H9 (cell line): ENCODE measurements at regions not wholly inside any gene's neighbourhood (a gene's known extent, or its start where the extent isn't known, plus 50 kb on each side); places are given as distances from the start of the nearest gene placed in this dataset.

Experiments
- DNase-seq: peaks from one replicate; pipeline ENCODE4 v3.0.0-alpha.2; 2017
- H2AFZ ChIP-seq: one replicate; pipeline ENCODE4 v1.6.1; 2013; ENCODE audit warnings: mild to moderate bottlenecking, low read length, control low read depth, moderate library complexity
- H2AK5ac ChIP-seq: 2 replicates; pipeline ENCODE4 v1.6.1; 2013; ENCODE audit warnings: low read length, control low read depth, mixed read lengths; ENCODE audit not compliant: insufficient read length
- H2BK120ac ChIP-seq: one replicate; pipeline ENCODE4 v1.6.1; 2013; ENCODE audit warnings: low read depth, mild to moderate bottlenecking, low read length, control low read depth, inconsistent platforms; ENCODE audit not compliant: poor library complexity, severe bottlenecking
- H2BK12ac ChIP-seq: 2 replicates; pipeline ENCODE4 v1.6.1; 2013; ENCODE audit warnings: low read length, control low read depth, mixed read lengths, low read depth; ENCODE audit not compliant: insufficient read length
- H2BK15ac ChIP-seq: 2 replicates; pipeline ENCODE4 v1.6.1; 2013; ENCODE audit warnings: low read depth, low read length, control low read depth
- H2BK20ac ChIP-seq: one replicate; pipeline ENCODE4 v1.6.1; 2013; ENCODE audit warnings: low read depth, mild to moderate bottlenecking, low read length, control low read depth, inconsistent platforms; ENCODE audit not compliant: poor library complexity, severe bottlenecking
- H2BK5ac ChIP-seq: 2 replicates; pipeline ENCODE4 v1.6.1; 2013; ENCODE audit warnings: low read length, control low read depth, mixed read lengths; ENCODE audit not compliant: insufficient read length
- H3K14ac ChIP-seq: 2 replicates; pipeline ENCODE4 v1.6.1; 2013; ENCODE audit warnings: low read length, control low read depth; ENCODE audit not compliant: insufficient read depth
- H3K18ac ChIP-seq: 2 replicates; pipeline ENCODE4 v1.6.1; 2013; ENCODE audit warnings: low read depth, mild to moderate bottlenecking, mixed read lengths, low read length, control low read depth; ENCODE audit not compliant: insufficient read length
- H3K23ac ChIP-seq: 2 replicates; pipeline ENCODE4 v1.6.1; 2013; ENCODE audit warnings: low read length, control low read depth, mixed read lengths, low read depth; ENCODE audit not compliant: insufficient read length
- H3K23me2 ChIP-seq: 2 replicates; pipeline ENCODE4 v1.6.1; 2013; ENCODE audit warnings: low read depth, mild to moderate bottlenecking, mixed read lengths, low read length, control low read depth; ENCODE audit not compliant: insufficient read length, poor library complexity, severe bottlenecking
- H3K27ac ChIP-seq: 2 replicates; pipeline ENCODE4 v1.5.1; 2013; ENCODE audit warnings: low read length, control low read depth, mixed read lengths, low read depth; ENCODE audit not compliant: insufficient read length
- H3K27me3 ChIP-seq: 2 replicates; pipeline ENCODE4 v1.6.1; 2013; ENCODE audit warnings: low read length, control low read depth, inconsistent platforms; ENCODE audit not compliant: insufficient read depth
- H3K4ac ChIP-seq: 2 replicates; pipeline ENCODE4 v1.6.1; 2013; ENCODE audit warnings: low read depth, mild to moderate bottlenecking, control low read depth, inconsistent platforms, low read length, moderate library complexity
- H3K4me1 ChIP-seq: 2 replicates; pipeline ENCODE4 v1.6.1; 2013; ENCODE audit warnings: low read length, control low read depth, inconsistent platforms; ENCODE audit not compliant: insufficient read depth
- H3K4me2 ChIP-seq: 2 replicates; pipeline ENCODE4 v1.6.1; 2013; ENCODE audit warnings: low read length, control low read depth, mixed read lengths; ENCODE audit not compliant: insufficient read length, insufficient read depth
- H3K56ac ChIP-seq: 2 replicates; pipeline ENCODE4 v1.6.1; 2013; ENCODE audit warnings: low read depth, mild to moderate bottlenecking, mixed read lengths, low read length, control low read depth; ENCODE audit not compliant: insufficient read length
- H3K79me1 ChIP-seq: 2 replicates; pipeline ENCODE4 v1.6.1; 2013; ENCODE audit warnings: low read depth, mild to moderate bottlenecking, moderate library complexity, low read length, control low read depth, inconsistent platforms; ENCODE audit not compliant: insufficient read depth, poor library complexity, severe bottlenecking
- H3K79me2 ChIP-seq: 2 replicates; pipeline ENCODE4 v1.6.1; 2013; ENCODE audit warnings: low read length, control low read depth, inconsistent platforms; ENCODE audit not compliant: insufficient read depth
- H3K9ac ChIP-seq: 2 replicates; pipeline ENCODE4 v1.6.1; 2013; ENCODE audit warnings: low read length, control low read depth, mixed read lengths; ENCODE audit not compliant: insufficient read length; ENCODE audit errors: extremely low read depth
- H3K9me3 ChIP-seq: one replicate; pipeline ENCODE4 v1.6.1; 2013; ENCODE audit warnings: low read depth, low read length, inconsistent platforms; ENCODE audit not compliant: control insufficient read depth
- H3T11ph ChIP-seq: one replicate; pipeline ENCODE4 v1.6.1; 2013; ENCODE audit warnings: mild to moderate bottlenecking, low read length, control low read depth, inconsistent platforms
- H4K20me1 ChIP-seq: one replicate; pipeline ENCODE4 v1.6.1; 2013; ENCODE audit not compliant: control insufficient read depth, insufficient read length, insufficient read depth
- H4K5ac ChIP-seq: 2 replicates; pipeline ENCODE4 v1.6.1; 2013; ENCODE audit warnings: low read depth, mild to moderate bottlenecking, mixed read lengths, low read length, control low read depth; ENCODE audit not compliant: insufficient read length
- H4K8ac ChIP-seq: replicated peaks from 2 replicates; pipeline ENCODE4 v1.6.1; 2013; ENCODE audit warnings: low read length, control low read depth, mixed read lengths, low read depth; ENCODE audit not compliant: insufficient read length
- H4K91ac ChIP-seq: 2 replicates; pipeline ENCODE4 v1.6.1; 2013; ENCODE audit warnings: low read depth, mild to moderate bottlenecking, moderate library complexity, mixed read lengths, low read length, control low read depth; ENCODE audit not compliant: insufficient read length
- H3K27ac Mint-ChIP-seq, 3 experiments: 2 replicates in 2 of 3; 3 replicates in 1 of 3; pipeline ENCODE4 v1.8.0; 2020 to 2021; ENCODE audit warnings: mixed read lengths in 3 of 3, mild to moderate bottlenecking in 1 of 3, moderate library complexity in 1 of 3
- H3K27me3 Mint-ChIP-seq: 2 replicates; pipeline ENCODE4 v1.8.0; 2021; ENCODE audit warnings: low read depth, mild to moderate bottlenecking, moderate library complexity, mixed read lengths
- H3K36me3 Mint-ChIP-seq, 3 experiments: 2 replicates in 2 of 3; 3 replicates in 1 of 3; pipeline ENCODE4 v1.8.0; 2020 to 2021; ENCODE audit warnings: low read depth in 3 of 3, mixed read lengths in 3 of 3; ENCODE audit not compliant: insufficient read depth in 1 of 3
- H3K4me1 Mint-ChIP-seq, 2 experiments: 2 replicates each; pipeline ENCODE4 v1.8.0; 2020; ENCODE audit warnings: mixed read lengths in 2 of 2
- H3K4me3 Mint-ChIP-seq, 2 experiments: 2 replicates in 1 of 2; 3 replicates in 1 of 2; pipeline ENCODE4 v1.8.0; 2020 to 2021; ENCODE audit warnings: mild to moderate bottlenecking in 2 of 2, mixed read lengths in 2 of 2, moderate library complexity in 1 of 2
- H3K9me3 Mint-ChIP-seq, 2 experiments: 2 replicates in 1 of 2; 3 replicates in 1 of 2; pipeline ENCODE4 v1.8.0; 2020; ENCODE audit warnings: mild to moderate bottlenecking in 2 of 2, mixed read lengths in 2 of 2, moderate library complexity in 1 of 2
- WGBS: extraction: QIAGEN DNeasy Blood & Tissue Kit; methylation state at CpG from one replicate; pipeline ENCODE4 v1.1.7; 2013; ENCODE audit warnings: missing lambda C conversion rate, low lambda C conversion rate, mixed read lengths; ENCODE audit not compliant: insufficient read length; ENCODE audit errors: extremely low coverage; 5-methylcytosine and 5-hydroxymethylcytosine counted together
- TF ChIP-seq, protein P1 (sequence below): fragments of 200-600 bp; sonication (generic); conservative IDR thresholded peaks from 3 replicates; pipeline ENCODE4 v1.8.0; 2021; ENCODE audit warnings: antibody characterized with exemption, mild to moderate bottlenecking

DNA sequence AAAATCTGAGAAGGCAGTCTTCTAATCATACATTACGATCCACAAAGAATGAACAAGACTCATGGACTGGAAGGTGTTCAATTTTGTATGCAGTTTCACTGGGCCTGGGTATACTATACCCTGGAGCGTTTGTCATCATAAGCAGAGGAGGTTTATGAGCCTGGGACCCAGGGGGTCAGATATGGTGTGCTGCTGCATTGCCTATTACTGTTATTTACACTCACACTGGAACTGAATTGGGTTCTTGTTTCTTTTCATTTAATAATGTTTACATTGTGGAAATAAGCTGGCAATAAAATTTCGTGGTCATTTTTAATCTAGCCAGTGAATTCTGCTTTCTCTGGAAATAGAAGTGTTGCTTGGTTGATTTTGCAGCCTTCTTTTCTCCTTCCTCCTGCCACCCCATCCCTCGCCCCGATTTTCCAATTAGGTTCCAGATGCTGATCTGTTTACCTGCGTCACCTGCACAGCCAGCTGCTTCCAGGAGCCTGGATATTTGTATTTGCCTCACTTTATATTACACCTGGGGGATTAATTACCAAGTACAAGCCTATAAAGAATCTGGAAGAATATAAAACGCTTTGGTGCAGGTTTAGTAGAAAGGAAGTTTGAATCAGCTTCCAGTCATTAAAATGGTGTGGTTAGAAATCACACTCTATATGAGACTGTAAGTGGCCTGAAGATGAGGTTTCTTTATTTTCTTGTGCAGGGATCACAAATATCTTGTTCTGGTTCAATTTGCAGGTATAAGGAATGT, 234.4 kb downstream of the SOCS6 start:
- Mint-ChIP-seq H3K36me3 (no peaks in the 10 kb centered on the region), H3K4me1 (0 out of 4 replicates have a peak, but pooled peaks cover 0 to 2% of the 10 kb centered on the region in 2 experiments), H3K4me3 (no peak overlapping the region), H3K27me3 (no peaks in the 10 kb centered on the region; the same call in 1 of the 2 replicates), H3K9me3 (no peaks in the 10 kb centered on the region; a peak in 1 of 5 replicates), H3K27ac (no peak overlapping the region)
- H2BK15ac ChIP-seq: no peak overlapping the region
- H3K27me3 ChIP-seq: no peaks in the 10 kb centered on the region
- no peaks in the 10 kb centered on the region for H4K20me1 ChIP-seq
- H4K8ac ChIP-seq: no peak overlapping the region
- DNase-seq: no peak
- H3K4ac ChIP-seq: no peak overlapping the region
- H3K4me1 ChIP-seq: no peaks in the 10 kb centered on the region
- H4K91ac ChIP-seq: no peak overlapping the region
- H3K9ac ChIP-seq: no peak overlapping the region
- no peak overlapping the region for H3K4me2 ChIP-seq
- H3K79me2 ChIP-seq: no peaks in the 10 kb centered on the region
- no peak overlapping the region for H2BK5ac ChIP-seq
- no CpG with 5 or more reads among the region's 7 CpGs for WGBS
- no peak overlapping the region for H2BK20ac ChIP-seq
- no peak overlapping the region for H2AFZ ChIP-seq
- no peak overlapping the region for H4K5ac ChIP-seq
- H3T11ph ChIP-seq: no peak overlapping the region
- H3K9me3 ChIP-seq: no peaks in the 10 kb centered on the region
- H2AK5ac ChIP-seq: no peak overlapping the region
- no peak overlapping the region for H2BK120ac ChIP-seq
- H3K23ac ChIP-seq: no peak overlapping the region
- H3K18ac ChIP-seq: no peak overlapping the region
- TF ChIP-seq, protein P1, sequence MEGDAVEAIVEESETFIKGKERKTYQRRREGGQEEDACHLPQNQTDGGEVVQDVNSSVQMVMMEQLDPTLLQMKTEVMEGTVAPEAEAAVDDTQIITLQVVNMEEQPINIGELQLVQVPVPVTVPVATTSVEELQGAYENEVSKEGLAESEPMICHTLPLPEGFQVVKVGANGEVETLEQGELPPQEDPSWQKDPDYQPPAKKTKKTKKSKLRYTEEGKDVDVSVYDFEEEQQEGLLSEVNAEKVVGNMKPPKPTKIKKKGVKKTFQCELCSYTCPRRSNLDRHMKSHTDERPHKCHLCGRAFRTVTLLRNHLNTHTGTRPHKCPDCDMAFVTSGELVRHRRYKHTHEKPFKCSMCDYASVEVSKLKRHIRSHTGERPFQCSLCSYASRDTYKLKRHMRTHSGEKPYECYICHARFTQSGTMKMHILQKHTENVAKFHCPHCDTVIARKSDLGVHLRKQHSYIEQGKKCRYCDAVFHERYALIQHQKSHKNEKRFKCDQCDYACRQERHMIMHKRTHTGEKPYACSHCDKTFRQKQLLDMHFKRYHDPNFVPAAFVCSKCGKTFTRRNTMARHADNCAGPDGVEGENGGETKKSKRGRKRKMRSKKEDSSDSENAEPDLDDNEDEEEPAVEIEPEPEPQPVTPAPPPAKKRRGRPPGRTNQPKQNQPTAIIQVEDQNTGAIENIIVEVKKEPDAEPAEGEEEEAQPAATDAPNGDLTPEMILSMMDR: no peak
- H3K23me2 ChIP-seq: no peaks in the 10 kb centered on the region
- H3K56ac ChIP-seq: no peak overlapping the region
- H3K14ac ChIP-seq: no peak overlapping the region
- H3K79me1 ChIP-seq: no peaks in the 10 kb centered on the region
- no peak overlapping the region for H2BK12ac ChIP-seq
- no peak overlapping the region for H3K27ac ChIP-seq
